ENCODE measurements at regions not wholly inside any gene's neighbourhood (a gene's known extent, or its start where the extent isn't known, plus 50 kb on each side); places are given as distances from the start of the nearest gene placed in this dataset.

DNA sequence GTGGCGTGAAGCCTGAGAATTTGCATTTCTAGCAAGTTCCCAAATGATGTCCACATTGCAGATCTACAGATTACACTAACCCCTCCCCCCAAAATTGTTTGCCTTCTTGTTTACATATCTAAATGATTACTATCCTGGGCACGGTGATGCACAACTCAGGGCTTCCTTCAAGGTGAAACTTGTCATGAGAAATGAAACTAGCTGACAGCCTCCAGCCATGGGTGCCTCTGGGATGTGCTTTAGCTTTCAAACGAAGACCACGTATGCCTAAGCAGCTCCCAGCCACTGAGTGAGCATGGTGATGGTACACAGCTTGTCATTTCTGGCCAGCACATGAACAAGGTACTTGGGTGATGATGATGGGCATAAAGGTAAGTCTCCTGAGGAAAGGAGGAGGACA, 464.8 kb upstream of the DDX18 start:
- ChIA-PET CTCF (no interaction called here), POLR2A (no interaction called here)
- DNase-seq (ENCODE audit: low read depth, low spot score) (no peak), FAIRE-seq (no peak)
- no peak for TF ChIP-seq MYC (IDR thresholded peaks at IDR 0.05; ENCODE audit: low read depth, low read length)
- no peak for TF ChIP-seq FOS (IDR thresholded peaks at IDR 0.05; ENCODE audit: borderline replicate concordance, insufficient read depth, low read length)
- TF ChIP-seq POLR2A (IDR thresholded peaks at IDR 0.05; ENCODE audit: low read depth, low read length) = no peak
- BruUV-seq (replicated peaks) = no TSS peak
- Histone ChIP-seq H3K79me2 (ENCODE audit: control insufficient read depth, insufficient read depth, low read length) (no peaks in the 10 kb centered on the region), H3K9ac (replicated peaks; ENCODE audit: extremely low read depth, insufficient read depth, low read length) (no peak overlapping the region), H3K36me3 (ENCODE audit: control insufficient read depth in 2 of 2, extremely low read depth in 1 of 2, insufficient read depth in 2 of 2, low read length in 2 of 2) (no peaks in the 10 kb centered on the region), H3K27me3 (ENCODE audit: control insufficient read depth in 2 of 2, insufficient read depth in 2 of 2, low read length in 2 of 2) (no peaks in the 10 kb centered on the region), H4K20me1 (replicated peaks; ENCODE audit: control insufficient read depth, extremely low read depth, insufficient read depth, low read length) (no peaks in the 10 kb centered on the region), H3K4me3 (replicated peaks in 1 of 3; ENCODE audit: insufficient read depth in 1 of 3, low read depth in 1 of 3, low read length in 3 of 3) (no peak overlapping the region), H3K27ac (ENCODE audit: insufficient read depth, low read depth, low read length) (no peak overlapping the region), H3K4me1 (ENCODE audit: control insufficient read depth, extremely low read depth, insufficient read depth, low read length) (no peaks in the 10 kb centered on the region), H2AFZ (ENCODE audit: low read depth, low read length) (no peak overlapping the region), H3K4me2 (ENCODE audit: insufficient read depth, low read length) (no peak overlapping the region), H3K9me3 (replicated peaks; ENCODE audit: control insufficient read depth, insufficient read depth, low read length) (peaks cover 3% of the 10 kb centered on the region), H3K9me1 (replicated peaks; ENCODE audit: control insufficient read depth, extremely low read depth, insufficient read depth, low read length) (no peaks in the 10 kb centered on the region)
- dilution Hi-C loops (cut with MboI; ENCODE audit: extremely low pct_ligation_motif_present, low sequenced_read_pairs) = no loop called here
- intact Hi-C loops (cut with micrococcal nuclease) = no loop called here

- H3K9me3 ChIP-seq (replicated peaks; ENCODE audit: control insufficient read depth, insufficient read depth, low read length) = peaks cover 3% of the 10 kb centered on the region
- ChIA-PET CTCF (no interaction called here), POLR2A (no interaction called here)
- no peak for FAIRE-seq
- no peak overlapping the region for H3K27ac ChIP-seq (ENCODE audit: insufficient read depth, low read depth, low read length)
- H2AFZ ChIP-seq (ENCODE audit: low read depth, low read length) = no peak overlapping the region
- BruUV-seq (replicated peaks) = no TSS peak
- H3K4me1 ChIP-seq (ENCODE audit: control insufficient read depth, extremely low read depth, insufficient read depth, low read length) = no peaks in the 10 kb centered on the region
- no peaks in the 10 kb centered on the region for H4K20me1 ChIP-seq (replicated peaks; ENCODE audit: control insufficient read depth, extremely low read depth, insufficient read depth, low read length)
- TF ChIP-seq GATA2 (IDR thresholded peaks at IDR 0.05; ENCODE audit: insufficient read depth, insufficient read length, low read depth, low read length) = no peak
- TF ChIP-seq JUN (IDR thresholded peaks at IDR 0.05; ENCODE audit: borderline replicate concordance, insufficient read depth, insufficient read length, low read depth) = no peak
- no peak for TF ChIP-seq EZH2 (IDR thresholded peaks at IDR 0.05; ENCODE audit: borderline replicate concordance, low read depth, low read length, severe bottlenecking)
- TF ChIP-seq MAX (IDR thresholded peaks at IDR 0.05; ENCODE audit: insufficient read depth, insufficient read length) = no peak
- no peak for TF ChIP-seq MYC (IDR thresholded peaks at IDR 0.05; ENCODE audit: low read depth, low read length)
- no peak for TF ChIP-seq CTCF (IDR thresholded peaks at IDR 0.05; ENCODE audit: extremely low read depth in 1 of 2, insufficient read depth in 1 of 2, low read depth in 1 of 2, low read length in 2 of 2)
- no peak for TF ChIP-seq FOS (IDR thresholded peaks at IDR 0.05; ENCODE audit: borderline replicate concordance, insufficient read depth, low read length)
- no peak for TF ChIP-seq POLR2A (IDR thresholded peaks at IDR 0.05; ENCODE audit: low read depth, low read length)
- no peak for DNase-seq (ENCODE audit: low read depth, low spot score)
- dilution Hi-C loops (cut with MboI; ENCODE audit: extremely low pct_ligation_motif_present, low sequenced_read_pairs) = no loop called here
- H3K36me3 ChIP-seq (ENCODE audit: control insufficient read depth in 2 of 2, extremely low read depth in 1 of 2, insufficient read depth in 2 of 2, low read length in 2 of 2) = no peaks in the 10 kb centered on the region
- no peak overlapping the region for H3K4me3 ChIP-seq (replicated peaks in 1 of 3; ENCODE audit: insufficient read depth in 1 of 3, low read depth in 1 of 3, low read length in 3 of 3)
- no peak overlapping the region for H3K9ac ChIP-seq (replicated peaks; ENCODE audit: extremely low read depth, insufficient read depth, low read length)
- H3K79me2 ChIP-seq (ENCODE audit: control insufficient read depth, insufficient read depth, low read length) = no peaks in the 10 kb centered on the region
- H3K4me2 ChIP-seq (ENCODE audit: insufficient read depth, low read length) = no peak overlapping the region
- no peaks in the 10 kb centered on the region for H3K27me3 ChIP-seq (ENCODE audit: control insufficient read depth in 2 of 2, insufficient read depth in 2 of 2, low read length in 2 of 2)
- H3K9me1 ChIP-seq (replicated peaks; ENCODE audit: control insufficient read depth, extremely low read depth, insufficient read depth, low read length) = no peaks in the 10 kb centered on the region
- intact Hi-C loops (cut with micrococcal nuclease) = no loop called here
Measured at GRCh38 chr2:117351396-117351795, 463.1 kb upstream of the DDX18 start.
